CD4-positive, alpha-beta T cell treated with Interferon alpha-2 for 1 hour (primary cell): ENCODE measurements at regions not wholly inside any gene's neighbourhood (a gene's known extent, or its start where the extent isn't known, plus 50 kb on each side); places are given as distances from the start of the nearest gene placed in this dataset.
A peak's percentile ranks its signal among the peaks of the same experiment; 100 is the strongest.

Experiments used
- DNase-seq, 2 donors: peaks; one replicate each; pipeline ENCODE4 v3.0.0-alpha.2; 2020 to 2022

GRCh38 chr11:23688411-23688810 lies 808.4 kb upstream of the LUZP2 start:
- no peak for DNase-seq

GRCh38 chr11:23688835-23689234 lies 808.0 kb upstream of the LUZP2 start:
- peak in 1 of 2 donors; percentile 12 for DNase-seq

- DNase-seq, result no peak
Measured at GRCh38 chr11:23696688-23697415, 800.0 kb upstream of the LUZP2 start.

- DNase-seq, result no peak
Measured at GRCh38 chr11:23704183-23704582, 792.7 kb upstream of the LUZP2 start.

- DNase-seq, result no peak
Measured at GRCh38 chr11:23711981-23712380, 784.9 kb upstream of the LUZP2 start.

GRCh38 chr11:23719016-23719415 lies 777.8 kb upstream of the LUZP2 start:
- no peak for DNase-seq

GRCh38 chr11:23723861-23724260 lies 773.0 kb upstream of the LUZP2 start:
- DNase-seq, result no peak

- DNase-seq, result no peak
Measured at GRCh38 chr11:23725752-23726151, 771.1 kb upstream of the LUZP2 start.

- DNase-seq, result no peak
Measured at GRCh38 chr11:23727387-23727786, 769.5 kb upstream of the LUZP2 start.

GRCh38 chr11:23727794-23728193 lies 769.1 kb upstream of the LUZP2 start:
- DNase-seq, result no peak

- DNase-seq, result no peak
Measured at GRCh38 chr11:23729088-23729487, 767.8 kb upstream of the LUZP2 start.

- DNase-seq, result no peak
Measured at GRCh38 chr11:23730307-23730998, 766.4 kb upstream of the LUZP2 start.

GRCh38 chr11:23732026-23732425 lies 764.8 kb upstream of the LUZP2 start:
- DNase-seq, result no peak

- no peak for DNase-seq
Measured at GRCh38 chr11:23746896-23747295, 750.0 kb upstream of the LUZP2 start.

GRCh38 chr11:23749762-23750430 lies 747.0 kb upstream of the LUZP2 start:
- DNase-seq, result no peak

- DNase-seq, result no peak
Measured at GRCh38 chr11:23751280-23751679, 745.6 kb upstream of the LUZP2 start.

- no peak for DNase-seq
Measured at GRCh38 chr11:23755076-23755475, 741.8 kb upstream of the LUZP2 start.

- DNase-seq, result no peak
Measured at GRCh38 chr11:23755769-23756168, 741.1 kb upstream of the LUZP2 start.

- DNase-seq, result no peak
Measured at GRCh38 chr11:23759489-23759888, 737.4 kb upstream of the LUZP2 start.

- DNase-seq, result no peak
Measured at GRCh38 chr11:23764286-23764685, 732.6 kb upstream of the LUZP2 start.

GRCh38 chr11:23765682-23766252 lies 731.1 kb upstream of the LUZP2 start:
- DNase-seq, result no peak

GRCh38 chr11:23767576-23767975 lies 729.3 kb upstream of the LUZP2 start:
- DNase-seq, result no peak

GRCh38 chr11:23769214-23769613 lies 727.6 kb upstream of the LUZP2 start:
- no peak for DNase-seq

- DNase-seq, result no peak
Measured at GRCh38 chr11:23772081-23772480, 724.8 kb upstream of the LUZP2 start.
